GM19324 (cell line): ENCODE measurements at regions not wholly inside any gene's neighbourhood (a gene's known extent, or its start where the extent isn't known, plus 50 kb on each side); places are given as distances from the start of the nearest gene placed in this dataset.

Source experiments
- ATAC-seq: cut with Tn5 transposase; IDR thresholded peaks from one replicate; pipeline ENCODE4 v1.9.1; 2021; ENCODE audit warnings: mild to moderate bottlenecking, moderate library complexity; ENCODE audit not compliant: unreplicated experiment, low FRiP score

DNA sequence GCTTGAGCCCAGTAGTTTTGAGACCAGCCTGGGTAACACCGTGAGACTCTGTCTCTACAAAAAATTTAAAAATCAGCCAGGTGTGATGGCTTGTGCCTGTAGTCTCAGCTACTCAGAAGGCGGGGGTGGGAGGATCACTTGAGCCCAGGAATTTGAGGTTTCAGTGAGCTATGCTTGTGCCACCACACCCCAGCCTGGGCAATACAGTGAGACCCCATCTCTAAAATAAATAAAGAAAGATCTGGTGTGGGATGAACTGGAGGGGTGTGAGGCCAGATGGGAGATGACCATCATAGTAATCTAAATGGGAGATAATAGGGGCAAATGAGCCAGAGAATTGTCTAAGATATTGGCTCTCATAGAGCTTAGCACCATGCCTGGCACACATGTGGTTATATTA lies 60.1 kb upstream of the TRABD2B start:
- no peak for ATAC-seq

DNA sequence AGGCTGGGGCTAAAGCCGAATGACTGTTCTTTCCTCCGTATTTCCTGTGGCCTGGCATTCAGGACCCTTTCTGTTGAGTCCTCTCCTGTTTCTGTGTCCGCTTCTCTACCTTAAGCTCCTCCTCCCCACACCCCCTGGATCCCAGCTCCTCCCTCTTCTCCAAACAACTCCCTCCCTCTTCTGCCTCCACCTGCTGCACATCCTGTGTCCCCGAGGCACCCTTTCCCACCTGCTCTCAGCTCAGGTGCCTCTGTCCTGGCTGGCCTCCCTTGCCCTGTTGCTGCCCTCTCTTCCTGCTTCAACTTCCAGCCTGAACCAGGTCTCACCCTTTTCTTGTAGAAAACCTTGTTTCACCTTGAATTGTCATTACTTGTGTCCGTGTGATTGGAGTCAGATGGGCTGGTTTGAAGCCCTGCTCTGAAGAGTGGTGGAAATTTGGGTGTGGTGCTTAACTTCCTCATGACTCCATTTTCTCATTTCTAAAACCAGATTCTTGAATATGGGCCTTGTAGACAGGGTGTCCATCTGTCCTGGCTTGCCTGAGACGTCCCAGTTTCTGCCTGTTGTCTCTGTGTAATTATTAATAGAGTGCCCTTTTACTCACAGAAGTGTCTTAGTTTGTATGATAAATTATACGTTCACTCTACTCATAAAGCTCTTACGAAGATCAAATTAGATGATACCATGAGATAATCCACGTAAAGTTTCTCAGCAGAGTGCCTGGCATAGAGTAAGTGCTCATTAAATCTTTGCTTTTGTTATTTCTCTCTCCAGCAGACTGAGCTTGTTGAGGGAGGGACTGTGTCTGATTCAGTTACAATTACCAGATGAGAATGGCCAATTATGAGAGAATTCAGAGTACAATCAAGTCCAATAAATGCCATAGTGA lies 58.9 kb upstream of the TRABD2B start:
- ATAC-seq: no peak

DNA sequence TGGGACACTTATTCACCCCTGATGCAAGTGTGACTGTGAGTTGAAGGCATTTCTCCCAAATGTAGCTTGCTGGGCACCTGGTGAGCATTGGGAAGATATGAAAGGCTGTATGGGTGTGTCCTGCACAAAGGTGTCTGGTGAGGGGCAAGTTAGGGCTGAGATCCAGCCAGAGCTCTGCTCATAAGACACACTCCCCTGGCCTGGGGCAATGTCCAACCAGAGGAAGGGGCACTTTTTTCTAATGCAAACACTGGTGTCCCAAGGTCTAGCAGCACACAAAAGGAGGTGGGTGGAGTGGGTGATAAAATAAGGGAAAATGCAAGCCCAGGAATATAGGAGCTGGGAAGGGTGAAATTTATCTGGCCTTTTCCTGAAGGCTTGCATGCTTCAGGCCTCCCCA lies 57.0 kb upstream of the TRABD2B start:
- ATAC-seq: no peak

DNA sequence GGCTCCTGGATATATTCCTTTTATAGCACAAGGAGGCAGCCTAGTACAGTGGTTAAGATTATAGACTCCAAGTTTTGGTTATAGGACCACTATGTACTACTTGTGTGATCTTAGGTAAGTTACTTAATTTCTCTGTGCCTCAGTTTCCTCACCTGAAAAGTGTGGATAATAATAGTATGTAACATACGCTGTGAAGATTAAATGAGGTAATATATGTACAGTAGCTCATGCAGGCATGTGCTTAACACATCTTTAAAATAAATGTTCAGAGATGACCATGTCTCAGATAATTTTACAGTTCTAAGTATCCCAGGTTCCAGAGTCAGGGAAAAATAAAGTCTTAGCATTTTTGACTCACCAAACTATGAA lies 55.7 kb upstream of the TRABD2B start:
- ATAC-seq: no peak

DNA sequence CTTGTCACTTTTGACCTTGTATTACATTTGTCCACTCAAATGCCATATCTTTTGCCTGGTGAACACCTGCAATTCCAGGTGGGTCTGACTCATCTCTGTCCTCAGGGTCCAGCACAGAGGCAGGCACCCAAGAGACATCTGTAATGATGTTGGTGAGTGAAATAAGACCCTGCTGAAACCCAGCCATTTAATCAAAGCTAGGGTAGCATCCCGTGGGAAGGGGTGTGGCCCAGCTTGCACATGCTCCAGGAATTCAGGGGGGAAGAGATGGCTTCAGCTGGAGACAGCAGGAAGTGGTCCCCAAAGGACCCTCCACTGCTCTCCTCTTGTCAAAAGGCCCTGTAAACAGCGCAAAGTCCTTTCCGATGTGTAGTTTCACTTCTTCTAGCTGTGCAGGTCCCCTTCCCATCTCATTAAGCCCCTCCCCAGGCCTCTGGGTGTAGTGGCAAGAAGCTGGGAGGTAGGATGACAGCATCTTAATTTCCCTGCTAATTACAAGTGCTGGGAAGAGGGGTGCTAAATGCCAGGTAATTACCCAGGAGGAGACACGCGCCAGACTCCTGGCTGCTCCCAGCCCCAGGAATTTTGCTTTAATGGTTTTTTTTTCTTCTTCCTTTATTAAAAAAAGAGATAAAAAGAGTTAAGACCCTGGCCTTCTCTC lies 54.4 kb upstream of the TRABD2B start:
- ATAC-seq: no peak

DNA sequence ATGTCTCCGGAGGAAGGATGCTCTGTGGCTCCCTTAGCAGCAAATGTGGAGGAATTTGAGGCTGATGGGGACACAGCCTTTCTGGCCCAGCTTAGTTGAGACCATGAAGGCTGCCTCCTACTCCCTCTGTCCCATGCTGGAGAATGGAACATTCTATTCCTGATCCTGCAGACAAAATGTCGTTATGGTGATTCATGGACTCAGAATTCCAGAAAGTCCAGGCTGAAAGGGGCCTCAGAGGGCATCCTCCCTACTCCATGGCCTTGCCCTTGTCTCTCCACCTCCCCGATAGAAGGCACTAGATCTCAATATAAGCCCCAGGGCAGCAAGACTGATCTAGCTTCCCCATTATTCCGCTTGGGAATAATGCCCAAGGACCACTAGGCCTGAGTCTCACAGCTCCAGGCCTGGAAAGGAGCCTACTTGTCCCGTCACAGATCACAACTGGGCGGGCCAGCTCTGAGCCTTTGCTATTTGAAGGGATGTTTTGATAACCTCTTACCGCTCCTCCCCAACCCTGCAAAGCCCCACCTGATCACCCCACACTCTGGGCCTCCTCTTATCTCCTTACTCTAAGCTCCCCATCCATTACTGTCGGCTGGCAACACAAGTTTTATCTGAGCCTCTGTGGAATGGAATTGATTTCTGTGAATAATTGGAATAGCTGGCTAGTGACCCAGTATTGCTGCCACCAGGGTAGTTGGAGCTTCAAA lies 52.8 kb upstream of the TRABD2B start:
- no peak for ATAC-seq

DNA sequence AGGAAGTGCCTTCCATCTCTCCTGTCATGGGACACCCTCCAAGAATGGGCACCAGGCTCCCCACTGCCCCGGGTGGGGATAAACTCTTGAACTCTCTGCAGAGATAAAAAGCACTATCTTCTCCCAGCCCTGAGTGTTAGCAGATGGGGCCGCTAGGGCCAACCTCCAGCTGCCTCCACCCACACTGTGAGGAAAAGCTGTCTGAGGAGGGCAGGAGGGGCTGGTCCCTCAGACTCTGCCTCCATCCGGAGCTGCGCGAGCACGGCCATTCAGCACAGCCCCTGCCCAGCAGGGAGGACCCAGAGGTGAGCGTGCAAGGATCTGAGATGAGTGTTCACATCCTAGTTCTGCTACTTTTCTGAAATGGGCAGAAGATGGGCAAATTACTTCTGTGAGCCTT lies 51.8 kb upstream of the TRABD2B start:
- ATAC-seq: no peak

DNA sequence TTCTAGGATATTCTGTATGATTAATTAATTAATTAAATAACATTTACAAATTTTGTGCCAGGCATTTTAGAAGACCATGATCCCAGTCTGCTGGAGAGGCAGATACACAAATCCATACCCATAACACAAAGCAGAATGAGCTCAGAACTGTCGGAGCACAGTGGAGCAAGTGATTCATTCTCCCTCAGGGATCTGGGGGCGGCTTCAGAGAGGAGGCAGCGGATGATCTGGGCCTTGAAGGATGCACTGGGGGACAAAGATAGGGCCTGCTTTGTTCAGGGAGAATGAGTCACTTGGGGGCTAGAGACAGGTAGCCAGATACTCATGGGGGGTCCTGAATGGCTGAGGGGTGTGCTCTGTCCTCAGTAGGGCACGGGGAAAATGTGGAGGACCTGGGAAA lies 50.9 kb upstream of the TRABD2B start:
- no peak for ATAC-seq

DNA sequence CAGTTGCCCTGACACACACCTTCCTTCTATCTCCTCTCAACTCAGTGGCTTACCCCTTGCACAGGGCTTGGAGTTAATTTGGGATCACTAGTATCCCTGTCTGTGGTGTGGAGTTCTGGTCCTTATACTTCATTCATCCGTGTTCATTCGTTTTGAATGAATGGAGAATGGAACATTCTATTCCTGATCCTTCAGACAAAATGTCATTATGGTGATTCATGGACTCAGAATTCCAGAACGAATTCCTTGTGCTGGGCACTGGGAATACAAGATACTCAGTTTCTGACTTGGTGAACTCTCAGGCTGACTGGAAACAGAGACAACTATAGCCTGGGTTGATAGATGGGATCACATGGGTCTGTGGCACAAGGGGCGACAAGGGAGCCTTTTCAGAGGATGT lies 49.9 kb upstream of the TRABD2B start:
- ATAC-seq: no peak
